HG03175 (cell line): ENCODE measurements at regions not wholly inside any gene's neighbourhood (a gene's known extent, or its start where the extent isn't known, plus 50 kb on each side); places are given as distances from the start of the nearest gene placed in this dataset.

Experiments
- ATAC-seq: cut with Tn5 transposase; IDR thresholded peaks from one replicate; pipeline ENCODE4 v1.9.1; 2021; ENCODE audit warnings: mild to moderate bottlenecking, moderate library complexity; ENCODE audit not compliant: unreplicated experiment

DNA sequence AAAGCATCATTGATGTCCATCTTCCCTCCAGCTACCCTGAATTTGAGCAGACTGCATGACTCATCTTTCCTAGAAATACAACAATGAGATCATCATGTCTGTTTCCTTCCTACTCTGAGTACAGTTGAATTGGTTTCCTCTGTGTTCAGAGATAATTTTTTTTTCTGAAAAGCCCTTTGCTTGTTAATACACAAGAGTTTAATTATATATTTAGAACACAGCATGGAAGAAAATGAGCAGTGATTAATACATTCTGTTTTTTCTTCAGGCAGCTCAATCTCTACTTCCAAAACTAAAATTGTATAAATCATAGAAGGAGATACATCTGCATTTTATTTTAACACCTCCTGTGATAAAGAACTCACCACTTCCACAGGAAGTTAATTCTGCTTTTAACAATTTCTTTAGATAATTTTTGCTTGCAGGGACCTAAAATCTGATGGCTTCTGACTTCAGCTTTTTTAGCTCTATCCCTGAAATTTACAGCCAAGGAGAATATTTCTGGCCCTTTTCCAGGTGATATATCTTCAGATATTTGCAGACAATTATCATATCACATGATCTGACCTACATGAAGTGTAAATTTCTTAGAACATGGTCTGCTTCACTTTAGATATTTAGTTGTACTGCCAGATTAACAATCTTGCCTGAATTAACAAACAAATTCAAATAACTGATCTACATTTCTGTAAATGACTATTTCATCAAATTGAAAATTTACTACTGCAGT lies 249.0 kb downstream of the TRIB2 start:
- no peak for ATAC-seq

DNA sequence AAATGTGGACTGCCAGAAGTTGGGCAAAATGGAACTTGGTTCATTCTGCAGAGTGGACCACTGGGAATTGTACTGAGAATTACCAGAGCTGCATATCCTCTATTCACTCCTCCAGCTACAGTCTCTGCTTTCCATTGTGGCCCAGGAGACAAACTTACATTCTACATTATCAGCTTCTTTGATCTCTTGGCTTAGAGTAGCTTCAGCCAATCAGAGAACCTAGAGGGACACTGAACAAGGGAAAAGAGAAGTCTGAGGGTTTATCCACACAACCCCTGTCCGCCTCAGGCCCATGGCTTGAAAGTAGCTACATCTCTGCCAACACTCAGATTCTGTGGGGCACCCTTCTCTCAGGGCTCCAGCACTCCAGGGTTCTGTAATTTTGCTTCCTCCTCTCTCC lies 251.1 kb downstream of the TRIB2 start:
- no peak for ATAC-seq

DNA sequence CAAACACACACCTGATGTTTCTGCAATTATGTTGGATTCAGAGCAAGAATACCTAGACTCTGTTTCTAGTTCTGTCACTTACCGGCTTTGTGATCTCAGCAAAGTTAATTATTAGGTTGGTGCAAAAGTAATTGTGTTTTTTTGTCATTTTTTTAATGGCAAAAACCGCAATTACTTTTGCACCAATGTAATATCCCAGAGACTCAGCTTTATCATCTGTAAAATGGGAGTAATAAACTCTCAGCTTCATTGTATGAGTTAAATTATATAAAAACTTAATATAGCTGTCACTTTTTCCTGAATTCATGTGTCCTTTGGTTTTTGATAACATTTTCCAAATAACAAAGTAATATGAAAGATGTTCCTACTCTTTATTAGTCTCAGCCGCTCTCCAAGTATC lies 251.7 kb downstream of the TRIB2 start:
- ATAC-seq: no peak

DNA sequence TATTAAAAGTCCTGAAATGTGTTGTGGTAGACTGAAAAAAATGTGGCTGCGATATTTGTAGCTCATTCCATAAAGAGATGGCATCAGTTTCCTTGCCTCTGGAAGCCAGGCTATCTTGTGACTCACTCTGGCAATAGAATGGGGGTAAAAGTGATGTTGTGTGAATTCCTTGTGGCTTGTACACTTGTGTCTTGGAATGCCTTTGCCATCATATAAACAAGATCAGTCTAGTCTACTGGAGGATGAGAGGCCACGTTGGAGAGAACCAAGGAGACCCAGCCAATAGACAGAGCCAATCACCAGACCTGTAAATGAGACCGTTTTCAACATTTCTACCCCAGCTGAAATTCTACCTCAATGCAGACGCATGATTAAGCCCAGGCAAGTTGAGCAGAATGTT lies 254.1 kb downstream of the TRIB2 start:
- no peak for ATAC-seq

DNA sequence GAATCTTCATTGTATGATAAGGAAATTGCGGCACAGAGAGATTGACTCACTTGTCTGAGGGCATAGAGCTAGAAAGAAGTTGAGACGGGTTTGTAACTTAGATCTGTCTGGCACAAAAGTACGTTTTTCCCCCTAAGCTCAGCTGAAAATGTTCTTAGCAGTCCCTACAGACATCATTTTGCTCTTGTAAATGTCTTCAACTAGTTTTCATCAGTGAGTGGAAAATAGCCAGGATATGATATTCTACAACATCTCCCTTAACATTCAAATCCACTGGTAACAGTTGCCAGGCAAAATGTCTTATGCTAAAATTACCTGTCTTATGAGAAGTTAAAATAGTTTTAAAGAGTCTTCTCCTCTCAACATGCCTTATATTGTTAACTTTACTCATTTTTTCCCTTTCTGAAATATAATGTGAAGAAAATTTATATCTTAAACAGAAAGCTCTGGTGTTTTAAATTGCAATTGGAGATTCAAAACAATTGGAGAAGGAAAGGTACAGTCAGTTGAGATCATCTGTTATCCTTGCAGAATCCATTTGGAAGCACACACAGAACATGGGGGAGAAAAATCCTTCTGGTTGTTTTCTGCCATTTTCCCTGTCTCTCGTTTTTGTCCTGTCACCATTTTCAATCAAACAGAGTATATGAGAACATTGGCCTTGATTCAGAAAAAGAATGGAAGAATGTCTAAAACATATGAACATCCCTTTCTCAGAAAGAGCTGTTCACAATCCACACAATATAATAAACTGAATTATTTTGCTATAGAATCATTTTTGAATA lies 255.0 kb downstream of the TRIB2 start:
- ATAC-seq: no peak

DNA sequence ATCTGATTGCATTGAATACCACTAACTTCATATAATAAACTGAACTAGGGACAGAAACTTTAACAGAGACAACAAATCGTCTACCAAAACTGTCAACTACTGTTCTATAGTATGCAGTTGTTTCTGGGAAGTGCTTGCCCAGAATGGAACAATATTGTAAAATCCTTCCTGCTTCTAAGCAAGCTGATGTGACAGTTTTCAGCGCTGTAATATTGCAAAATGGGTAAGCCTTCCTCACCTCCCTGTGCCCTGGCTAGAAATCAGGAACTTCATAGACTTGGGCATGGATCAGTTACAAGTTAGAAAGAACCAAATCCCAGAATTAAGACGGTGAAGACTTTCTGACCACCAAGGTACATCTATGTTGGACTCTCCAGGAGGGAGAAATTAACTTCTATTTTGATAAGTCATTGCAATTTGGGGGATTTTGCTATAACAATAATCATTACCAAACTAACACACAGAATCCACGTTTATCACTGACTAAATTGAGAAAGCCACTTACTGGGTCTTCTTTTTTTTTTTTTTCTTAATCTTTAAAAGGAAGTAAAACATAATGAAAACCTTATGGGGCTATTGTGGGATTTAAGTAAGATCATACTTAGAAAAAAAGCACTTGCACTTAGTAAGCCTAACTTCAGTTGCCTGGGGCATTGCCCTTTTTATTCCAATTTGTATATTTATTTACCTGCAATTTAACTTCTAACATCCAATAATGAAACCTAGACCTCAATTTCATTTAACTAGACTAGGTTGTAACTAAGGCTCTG lies 261.5 kb downstream of the TRIB2 start:
- ATAC-seq: no peak

DNA sequence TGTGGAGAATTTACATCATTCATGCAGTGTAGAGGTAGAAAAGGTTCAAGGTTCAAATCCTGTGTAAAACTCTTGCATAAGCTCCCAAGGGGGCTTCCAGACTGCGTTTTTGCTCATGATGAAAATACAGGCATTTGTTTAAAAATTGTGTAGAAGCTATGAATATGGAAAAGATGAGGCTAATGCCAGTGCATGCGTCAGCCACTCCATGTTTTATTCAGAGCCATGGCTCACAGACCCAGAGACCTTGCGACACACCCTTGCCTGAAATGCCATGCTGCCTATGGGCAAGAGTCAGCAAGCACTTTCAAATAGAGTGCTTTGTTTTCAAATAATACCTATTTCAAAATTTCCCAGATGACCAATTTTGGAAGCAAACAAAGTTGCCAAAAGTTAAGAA lies 262.3 kb downstream of the TRIB2 start:
- no peak for ATAC-seq

DNA sequence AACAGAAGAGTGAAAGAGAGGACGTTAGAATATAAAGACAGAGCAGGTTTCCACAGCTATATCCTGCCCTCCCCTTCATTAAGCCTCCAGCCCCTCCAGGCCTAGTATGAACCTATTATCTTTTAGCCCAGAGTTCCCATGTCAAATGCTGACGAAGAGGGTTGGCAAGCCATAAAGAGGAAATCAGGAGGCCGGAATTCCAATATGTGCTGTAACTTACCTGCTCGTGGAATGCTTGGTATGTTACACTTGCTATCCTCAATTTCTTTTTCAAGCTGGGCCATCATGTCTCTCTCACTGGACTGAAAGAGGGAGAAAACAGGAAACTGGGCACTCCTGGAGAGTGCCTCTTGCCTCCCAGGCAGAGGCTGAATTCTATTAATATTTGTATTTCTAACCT lies 264.1 kb downstream of the TRIB2 start:
- no peak for ATAC-seq

DNA sequence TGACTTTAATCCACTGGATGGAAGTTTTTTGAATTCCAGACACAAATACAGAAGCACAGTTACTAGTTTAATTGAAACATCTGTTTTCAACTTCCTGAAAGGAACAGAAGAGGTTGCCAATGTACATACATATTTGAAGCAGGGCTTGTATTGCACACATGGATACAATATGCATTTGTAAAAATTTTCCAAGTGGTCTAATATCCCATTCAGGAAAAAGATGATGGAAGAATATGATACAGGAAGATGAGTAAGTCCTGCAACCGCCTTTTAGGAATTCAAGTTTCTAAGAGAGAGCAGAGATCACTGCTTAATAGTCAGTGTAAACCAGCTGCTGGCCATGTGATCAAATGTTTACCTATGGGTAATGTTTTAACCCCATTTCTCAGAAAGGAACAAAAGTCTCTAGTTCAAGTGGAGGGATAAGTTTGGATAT lies 265.4 kb downstream of the TRIB2 start:
- no peak for ATAC-seq

DNA sequence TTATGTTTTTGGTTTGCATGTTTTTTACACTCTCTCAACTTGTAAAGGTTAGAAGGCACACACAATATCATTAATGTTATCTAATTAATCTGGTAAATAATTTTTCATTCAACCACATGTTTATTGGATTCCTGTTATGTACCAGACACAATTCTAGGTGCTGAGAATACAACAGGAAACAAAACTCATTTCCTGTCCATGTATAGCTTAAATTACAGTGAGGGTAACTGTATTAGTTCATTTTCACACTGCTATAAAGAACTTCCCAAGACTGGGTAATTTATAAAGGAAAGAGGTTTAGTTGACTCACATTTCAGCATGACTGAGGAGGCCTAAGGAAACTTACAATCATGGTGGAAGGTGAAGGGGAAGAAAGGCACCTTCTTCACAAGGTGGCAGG lies 270.5 kb downstream of the TRIB2 start:
- no peak for ATAC-seq

DNA sequence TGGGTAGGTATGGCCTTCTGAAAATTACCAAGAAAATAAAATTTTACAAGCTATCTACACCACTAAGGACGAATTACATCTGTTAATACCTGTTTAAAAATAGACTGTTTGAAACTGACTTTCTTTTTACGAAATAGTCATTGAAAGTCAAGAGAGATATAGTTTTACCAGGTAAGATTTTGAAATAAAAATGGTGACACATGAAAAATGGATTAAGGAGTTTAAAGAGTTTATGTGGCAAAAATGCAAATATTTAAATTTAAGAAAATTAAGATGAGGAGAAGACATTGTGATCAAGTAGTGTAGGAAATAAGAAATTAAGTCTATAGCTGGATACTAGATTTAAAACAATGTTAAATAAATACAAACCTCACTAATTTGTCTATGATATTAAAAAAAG lies 271.5 kb downstream of the TRIB2 start:
- no peak for ATAC-seq

DNA sequence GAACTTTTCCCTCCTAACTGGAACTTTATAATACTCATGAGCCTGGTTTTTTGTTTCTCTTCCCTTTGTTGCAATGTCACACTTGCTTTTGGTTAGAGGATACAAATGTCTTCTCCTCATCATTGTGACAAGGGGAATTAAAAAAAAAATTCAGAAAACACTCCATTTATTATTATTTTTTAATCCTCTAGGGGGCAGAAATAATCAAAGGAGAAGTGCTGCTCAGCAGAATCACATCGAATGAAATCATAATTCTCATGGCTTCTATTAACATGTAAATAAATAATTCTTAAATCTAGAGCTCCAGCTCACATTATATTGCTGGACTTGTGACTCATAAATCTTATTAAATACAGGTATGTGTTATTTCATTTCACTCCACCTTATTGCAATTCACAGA lies 273.8 kb downstream of the TRIB2 start:
- ATAC-seq: no peak

DNA sequence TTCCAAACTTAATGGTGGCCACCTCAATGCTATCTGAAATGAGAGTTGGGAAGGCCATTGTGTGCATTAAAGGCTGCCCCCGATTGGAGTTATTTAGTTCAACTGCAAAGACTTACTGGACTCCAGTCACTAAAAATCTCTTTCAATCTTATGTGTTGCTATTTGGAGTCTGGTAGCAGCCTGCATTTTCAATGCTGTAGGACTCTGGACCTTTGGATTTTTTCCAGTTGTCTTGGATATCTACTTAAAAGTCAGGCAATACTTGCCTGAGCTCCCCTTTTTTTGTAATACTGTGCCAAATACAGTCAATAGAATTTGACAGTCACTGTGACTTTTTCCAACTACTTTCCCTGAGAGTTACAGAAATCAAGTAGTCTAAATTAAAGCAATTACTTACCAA lies 281.9 kb downstream of the TRIB2 start:
- no peak for ATAC-seq

DNA sequence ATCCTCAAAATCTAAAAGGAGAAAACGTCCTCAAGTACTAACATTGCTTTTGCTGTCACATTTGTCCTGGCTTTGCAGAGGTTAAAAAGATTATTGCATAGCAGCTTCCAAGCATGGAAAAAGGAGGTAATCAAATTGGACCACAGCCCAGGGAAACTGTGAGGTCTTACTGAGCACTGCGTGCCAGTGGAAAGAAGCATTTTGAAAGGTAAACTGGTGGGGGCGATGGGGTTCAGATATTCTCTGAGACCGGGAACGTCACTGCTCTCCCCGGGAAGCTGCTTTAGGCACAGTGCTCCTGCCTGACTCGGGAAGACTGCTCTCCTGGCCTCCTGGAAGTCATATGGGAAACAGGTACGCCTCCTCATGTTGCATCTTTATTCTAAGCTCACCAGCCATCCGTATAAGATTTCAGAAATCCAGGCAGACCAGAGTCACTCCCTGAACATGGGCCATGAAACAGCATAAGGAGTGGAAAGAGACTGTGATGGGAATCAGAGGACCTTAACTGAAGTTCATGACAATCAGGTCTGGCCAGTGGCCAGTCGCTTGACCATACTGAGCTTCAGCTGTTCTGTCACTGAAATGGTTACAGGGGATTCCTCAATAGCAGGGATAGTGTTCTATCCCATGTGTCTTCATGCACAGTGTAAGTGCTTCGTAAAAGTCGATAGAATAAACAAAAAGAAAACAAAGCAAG lies 284.1 kb downstream of the TRIB2 start:
- ATAC-seq: no peak

DNA sequence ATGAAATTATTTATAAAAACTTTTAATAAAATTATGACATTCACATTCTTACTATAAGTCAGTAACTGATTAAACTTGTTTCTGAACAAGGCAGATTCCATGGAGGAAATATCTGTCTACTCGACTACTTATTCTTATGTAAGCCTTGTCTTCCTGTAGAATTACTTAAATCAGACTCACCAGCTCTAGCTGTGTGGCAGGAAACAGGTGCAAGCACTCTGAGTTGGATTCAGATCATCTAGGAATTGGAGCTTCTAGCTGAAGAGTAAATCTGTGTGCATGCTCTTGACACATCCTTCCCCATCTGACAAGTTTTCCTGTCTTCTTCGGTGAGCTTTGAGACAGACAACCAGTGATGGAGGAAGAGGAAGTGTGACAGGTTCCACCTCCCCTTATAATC lies 284.7 kb downstream of the TRIB2 start:
- no peak for ATAC-seq

DNA sequence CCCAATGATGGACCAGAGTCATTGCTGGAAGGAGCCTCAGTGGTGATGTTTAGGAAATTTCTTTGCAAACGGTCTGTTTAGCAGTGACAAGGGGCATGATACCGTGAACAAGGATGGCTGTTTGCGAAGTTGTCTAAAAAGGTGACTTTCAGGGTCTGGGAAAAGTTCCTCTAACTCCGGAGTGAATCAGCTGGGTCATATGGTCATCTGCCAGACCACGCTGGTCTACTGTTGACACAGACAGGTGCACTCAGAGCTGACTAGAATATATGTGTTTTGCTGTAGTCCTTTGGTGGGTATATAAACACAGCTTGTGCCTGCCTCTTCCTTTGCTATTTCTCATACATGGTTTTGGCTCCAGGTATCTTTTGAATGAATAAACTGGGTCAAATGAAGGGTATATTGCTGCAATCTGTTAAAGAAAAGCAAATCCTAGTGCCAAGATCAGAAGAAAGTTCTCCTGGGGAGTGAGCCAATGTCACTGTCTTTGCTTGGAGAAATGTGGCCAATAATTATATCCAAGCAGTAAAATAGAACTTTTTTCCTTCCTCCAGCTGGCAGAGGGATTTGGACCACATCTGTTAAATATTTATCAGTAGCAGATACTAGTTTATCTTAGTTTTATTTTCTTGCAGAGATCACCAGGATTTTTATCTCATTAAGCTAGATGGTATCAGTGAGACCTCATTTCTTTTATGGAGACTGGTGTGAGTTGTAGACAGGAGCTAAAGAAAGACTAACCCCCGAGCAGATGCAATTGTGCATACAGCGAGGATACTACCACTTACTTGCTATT lies 286.0 kb downstream of the TRIB2 start:
- ATAC-seq: no peak

DNA sequence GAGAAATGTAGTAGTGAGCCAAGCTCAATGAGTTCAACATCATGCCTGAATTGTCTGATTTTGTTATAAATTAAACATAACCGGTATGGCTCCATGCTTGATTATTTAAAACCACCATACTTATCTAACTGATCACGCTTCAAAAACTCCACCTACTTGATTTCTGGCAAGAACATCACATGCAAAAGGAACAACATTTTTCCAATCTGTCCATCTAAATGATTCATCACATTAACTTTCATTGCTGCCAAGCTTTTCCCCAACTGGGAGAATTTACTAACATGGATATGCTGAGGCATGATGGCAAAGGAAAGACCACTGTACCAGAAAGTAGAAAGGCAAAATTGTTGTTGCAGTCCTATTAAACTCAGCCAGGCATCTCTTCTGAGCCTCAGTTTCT lies 286.8 kb downstream of the TRIB2 start:
- ATAC-seq: no peak

DNA sequence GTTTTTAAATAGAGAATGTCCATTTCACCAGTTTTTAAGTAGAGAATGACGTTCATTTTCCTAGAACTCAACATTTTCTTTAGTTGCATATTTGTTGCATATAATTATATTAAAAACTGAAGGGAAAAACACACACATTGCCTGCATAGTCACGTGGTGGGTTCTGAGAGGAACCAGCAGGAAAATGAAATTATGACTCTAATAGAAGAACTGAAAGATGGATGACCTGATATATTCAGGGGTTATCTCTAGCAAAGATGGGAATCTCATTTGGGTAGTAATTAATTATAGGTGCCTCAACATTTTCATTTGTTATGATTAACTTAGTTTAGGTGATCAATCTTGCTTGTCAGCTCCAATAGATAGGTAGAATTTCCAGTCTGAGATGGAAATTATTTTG lies 288.3 kb downstream of the TRIB2 start:
- no peak for ATAC-seq

DNA sequence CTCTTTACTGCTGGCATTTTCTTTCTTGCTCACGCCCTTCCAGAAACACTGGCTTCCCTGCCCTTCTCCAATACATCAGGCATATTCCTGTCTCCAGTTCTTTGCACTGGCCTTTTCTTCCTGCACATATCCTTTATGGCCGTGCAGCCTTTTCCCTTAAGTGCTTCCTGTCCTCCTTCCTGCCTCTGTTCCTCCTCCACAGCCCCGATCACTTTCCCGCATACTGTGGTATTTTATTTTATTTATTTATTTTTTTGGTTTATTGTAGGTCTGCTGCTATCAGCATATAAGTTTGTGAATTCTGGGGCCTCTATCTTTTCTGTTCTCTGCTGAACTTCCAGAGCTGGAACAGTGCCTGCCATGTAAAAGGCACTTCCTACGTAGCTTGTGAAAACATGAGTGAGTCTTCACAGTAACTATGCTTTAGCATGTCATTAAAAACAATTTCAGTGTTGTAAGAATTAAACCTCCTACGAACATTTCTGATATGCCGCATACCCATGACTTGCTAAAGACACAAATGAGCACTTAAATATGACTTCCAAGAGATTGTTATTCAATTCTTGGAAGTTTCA lies 289.1 kb downstream of the TRIB2 start:
- ATAC-seq: no peak

DNA sequence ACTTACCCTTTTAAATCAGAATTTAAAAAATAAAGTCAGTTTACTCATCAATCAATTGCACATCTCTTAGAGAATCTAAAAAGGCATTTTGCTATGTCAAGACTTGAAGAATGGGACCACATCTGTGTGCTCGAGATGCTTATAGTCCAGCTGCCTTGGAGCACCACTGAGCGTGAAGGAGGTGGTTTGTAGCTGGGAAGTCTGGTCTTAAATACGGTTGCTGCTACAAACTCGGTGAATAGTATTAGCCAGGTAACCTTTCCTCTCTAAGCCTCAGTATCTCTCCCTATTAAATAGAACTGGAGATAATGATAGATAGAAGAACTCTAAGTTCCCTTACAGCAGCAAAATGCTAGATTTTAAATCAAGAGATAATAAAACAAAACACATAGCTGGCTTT lies 289.7 kb downstream of the TRIB2 start:
- ATAC-seq: no peak
